ENCODE measurements at regions not wholly inside any gene's neighbourhood (a gene's known extent, or its start where the extent isn't known, plus 50 kb on each side); places are given as distances from the start of the nearest gene placed in this dataset.

DNA sequence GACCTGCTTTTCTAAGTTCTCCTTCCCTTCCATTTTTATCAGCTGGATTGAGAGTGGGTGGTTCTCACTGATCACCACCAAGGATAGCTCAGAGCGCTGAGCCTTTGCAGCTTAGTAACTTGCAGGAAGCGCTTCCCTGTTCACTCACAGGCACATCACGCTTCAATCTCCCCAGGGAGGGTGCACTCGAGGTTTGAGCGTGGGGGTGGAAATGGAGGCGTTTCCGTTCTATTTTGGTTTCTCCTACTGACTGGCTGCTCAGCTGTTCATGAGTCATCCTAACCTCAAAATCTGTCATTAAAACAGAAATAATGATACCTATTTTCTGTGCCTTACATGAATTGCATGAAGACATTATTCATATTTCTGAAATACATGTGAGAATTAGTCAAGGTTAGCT, 292.1 kb downstream of the SPRY2 start:
- TF ChIP-seq, protein P1, sequence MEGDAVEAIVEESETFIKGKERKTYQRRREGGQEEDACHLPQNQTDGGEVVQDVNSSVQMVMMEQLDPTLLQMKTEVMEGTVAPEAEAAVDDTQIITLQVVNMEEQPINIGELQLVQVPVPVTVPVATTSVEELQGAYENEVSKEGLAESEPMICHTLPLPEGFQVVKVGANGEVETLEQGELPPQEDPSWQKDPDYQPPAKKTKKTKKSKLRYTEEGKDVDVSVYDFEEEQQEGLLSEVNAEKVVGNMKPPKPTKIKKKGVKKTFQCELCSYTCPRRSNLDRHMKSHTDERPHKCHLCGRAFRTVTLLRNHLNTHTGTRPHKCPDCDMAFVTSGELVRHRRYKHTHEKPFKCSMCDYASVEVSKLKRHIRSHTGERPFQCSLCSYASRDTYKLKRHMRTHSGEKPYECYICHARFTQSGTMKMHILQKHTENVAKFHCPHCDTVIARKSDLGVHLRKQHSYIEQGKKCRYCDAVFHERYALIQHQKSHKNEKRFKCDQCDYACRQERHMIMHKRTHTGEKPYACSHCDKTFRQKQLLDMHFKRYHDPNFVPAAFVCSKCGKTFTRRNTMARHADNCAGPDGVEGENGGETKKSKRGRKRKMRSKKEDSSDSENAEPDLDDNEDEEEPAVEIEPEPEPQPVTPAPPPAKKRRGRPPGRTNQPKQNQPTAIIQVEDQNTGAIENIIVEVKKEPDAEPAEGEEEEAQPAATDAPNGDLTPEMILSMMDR (IDR thresholded peaks at IDR 0.05), result no peak
- no peak for TF ChIP-seq POLR2A (IDR thresholded peaks at IDR 0.05)
- peak in 1 of 2 donors; percentile 69 for TF ChIP-seq POLR2AphosphoS5 (IDR thresholded peaks at IDR 0.05)
- peak in 1 of 4 donors; percentile 61 for TF ChIP-seq EP300 (IDR thresholded peaks at IDR 0.05)
